ENCODE measurements at regions not wholly inside any gene's neighbourhood (a gene's known extent, or its start where the extent isn't known, plus 50 kb on each side); places are given as distances from the start of the nearest gene placed in this dataset.

- TF ChIP-seq CTCF (IDR thresholded peaks at IDR 0.05) (no peak), POLR2A (IDR thresholded peaks at IDR 0.05) (no peak)
Measured at GRCh38 chr2:204110751-204111516, 174.4 kb downstream of the ICOS start.

Data from prostate gland (tissue), 2 donors.